ENCODE measurements at regions not wholly inside any gene's neighbourhood (a gene's known extent, or its start where the extent isn't known, plus 50 kb on each side); places are given as distances from the start of the nearest gene placed in this dataset.

DNA sequence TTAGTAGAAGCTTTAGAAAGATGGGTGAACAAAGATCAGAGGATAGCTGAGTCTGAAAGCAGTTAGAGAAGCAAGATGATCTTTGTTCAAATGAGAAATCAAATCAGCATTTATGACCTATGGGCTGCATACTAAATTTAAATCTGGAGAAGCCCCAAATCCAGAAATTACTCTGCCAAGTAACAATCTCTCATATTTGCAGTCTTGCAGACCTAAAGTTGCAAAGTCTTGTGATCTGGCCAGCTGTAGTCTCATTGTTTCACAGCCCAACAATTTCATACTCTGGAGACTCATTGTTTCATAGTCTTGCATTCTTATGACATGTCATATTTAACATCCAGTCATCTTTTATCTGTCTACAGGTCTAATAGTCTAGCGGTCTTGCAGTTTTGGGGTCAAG is 364.9 kb upstream of the RSPO3 start:
- DNase-seq (ENCODE audit: low read depth), result no peak
- no peak overlapping the region for H3K4me3 ChIP-seq (ENCODE audit: low read length)
- TF ChIP-seq, protein P1, sequence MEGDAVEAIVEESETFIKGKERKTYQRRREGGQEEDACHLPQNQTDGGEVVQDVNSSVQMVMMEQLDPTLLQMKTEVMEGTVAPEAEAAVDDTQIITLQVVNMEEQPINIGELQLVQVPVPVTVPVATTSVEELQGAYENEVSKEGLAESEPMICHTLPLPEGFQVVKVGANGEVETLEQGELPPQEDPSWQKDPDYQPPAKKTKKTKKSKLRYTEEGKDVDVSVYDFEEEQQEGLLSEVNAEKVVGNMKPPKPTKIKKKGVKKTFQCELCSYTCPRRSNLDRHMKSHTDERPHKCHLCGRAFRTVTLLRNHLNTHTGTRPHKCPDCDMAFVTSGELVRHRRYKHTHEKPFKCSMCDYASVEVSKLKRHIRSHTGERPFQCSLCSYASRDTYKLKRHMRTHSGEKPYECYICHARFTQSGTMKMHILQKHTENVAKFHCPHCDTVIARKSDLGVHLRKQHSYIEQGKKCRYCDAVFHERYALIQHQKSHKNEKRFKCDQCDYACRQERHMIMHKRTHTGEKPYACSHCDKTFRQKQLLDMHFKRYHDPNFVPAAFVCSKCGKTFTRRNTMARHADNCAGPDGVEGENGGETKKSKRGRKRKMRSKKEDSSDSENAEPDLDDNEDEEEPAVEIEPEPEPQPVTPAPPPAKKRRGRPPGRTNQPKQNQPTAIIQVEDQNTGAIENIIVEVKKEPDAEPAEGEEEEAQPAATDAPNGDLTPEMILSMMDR (conservative IDR thresholded peaks at IDR 0.05; ENCODE audit: low read depth, low read length), result no peak

- DNase-seq (ENCODE audit: low read depth), result no peak
- H3K4me3 ChIP-seq (ENCODE audit: low read length), result no peak overlapping the region
- TF ChIP-seq, protein P1 (conservative IDR thresholded peaks at IDR 0.05; ENCODE audit: low read depth, low read length), result no peak
These were observed 356.6 kb upstream of the RSPO3 start for GRCh38 chr6:126761854-126762253.

- DNase-seq (ENCODE audit: low read depth), result no peak
- TF ChIP-seq, protein P1 (conservative IDR thresholded peaks at IDR 0.05; ENCODE audit: low read depth, low read length), result no peak
These were observed 354.4 kb upstream of the RSPO3 start for GRCh38 chr6:126764104-126764503.

DNA sequence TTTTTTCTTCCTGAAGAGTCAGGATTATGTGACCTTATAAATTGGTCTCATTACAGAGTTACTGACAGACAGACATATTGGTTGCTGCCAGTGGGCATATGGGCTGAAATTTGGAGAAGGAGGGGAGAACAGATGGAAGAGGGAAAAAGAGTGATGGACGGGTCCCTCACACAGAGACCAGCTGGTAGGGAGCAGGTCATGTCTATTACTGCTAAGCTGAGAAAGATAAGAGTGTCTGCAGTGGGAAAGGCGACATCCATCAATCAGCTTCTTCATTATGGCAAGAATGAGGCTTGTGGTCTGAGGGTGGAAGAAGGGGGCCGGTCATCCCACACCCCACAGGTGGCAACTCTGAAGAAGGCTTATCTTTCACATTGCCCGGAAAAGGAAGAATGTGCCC is 353.8 kb upstream of the RSPO3 start:
- no peak for DNase-seq (ENCODE audit: low read depth)
- H3K4me3 ChIP-seq (ENCODE audit: low read length), result no peak overlapping the region
- TF ChIP-seq, protein P1 (conservative IDR thresholded peaks at IDR 0.05; ENCODE audit: low read depth, low read length), result no peak

More at GRCh38 chr6:126764104-126764503, 354.4 kb upstream of the RSPO3 start:
- H3K4me3 ChIP-seq (ENCODE audit: low read length), result no peak overlapping the region

DNA sequence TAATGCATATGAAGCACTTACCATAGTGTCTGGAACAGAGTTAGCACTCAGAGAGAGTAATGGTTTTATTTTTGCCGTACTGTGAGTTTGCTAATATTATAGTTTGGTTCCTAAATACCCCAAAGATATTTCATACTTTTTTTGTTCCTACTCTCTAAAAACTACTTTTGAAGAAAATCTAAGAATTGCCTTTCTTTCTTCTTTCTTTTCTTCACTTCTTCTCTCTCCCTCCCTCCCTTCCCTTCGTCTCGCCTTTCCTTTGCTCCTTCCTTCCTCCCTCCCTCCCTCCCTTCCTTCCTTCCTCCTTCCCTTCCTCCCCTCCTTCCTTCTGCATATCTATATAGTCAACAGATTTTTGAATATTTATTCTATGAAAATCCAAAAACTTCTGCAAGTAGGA is 351.7 kb upstream of the RSPO3 start:
- H3K4me3 ChIP-seq (ENCODE audit: low read length), result no peak overlapping the region
- DNase-seq (ENCODE audit: low read depth), result no peak
- TF ChIP-seq, protein P1 (conservative IDR thresholded peaks at IDR 0.05; ENCODE audit: low read depth, low read length), result no peak

GRCh38 chr6:126767711-126768110 is 350.8 kb upstream of the RSPO3 start:
- TF ChIP-seq, protein P1 (conservative IDR thresholded peaks at IDR 0.05; ENCODE audit: low read depth, low read length), result no peak
- no peak for DNase-seq (ENCODE audit: low read depth)
- H3K4me3 ChIP-seq (ENCODE audit: low read length), result no peak overlapping the region

DNA sequence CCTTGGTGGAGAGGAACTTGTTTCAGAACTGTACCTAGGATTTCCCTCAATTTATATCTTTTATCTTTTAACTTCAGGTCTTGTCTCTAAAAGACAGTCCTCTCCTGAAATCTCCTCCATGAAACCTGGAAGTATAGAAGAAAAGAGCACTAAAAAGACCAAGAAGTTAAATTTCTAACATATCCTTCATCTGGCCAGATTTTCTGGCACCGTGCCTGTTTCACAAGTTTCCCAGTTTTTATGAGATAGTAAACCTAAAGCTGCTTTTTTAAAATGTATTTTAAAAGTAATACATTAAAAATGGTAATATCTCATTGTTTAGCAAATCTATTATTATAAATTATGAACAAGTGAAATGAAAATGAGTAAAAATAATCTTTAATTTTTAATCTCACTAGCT is 348.3 kb upstream of the RSPO3 start:
- DNase-seq (ENCODE audit: low read depth), result no peak
- TF ChIP-seq, protein P1 (conservative IDR thresholded peaks at IDR 0.05; ENCODE audit: low read depth, low read length), result no peak
- H3K4me3 ChIP-seq (ENCODE audit: low read length), result no peak overlapping the region
